DND-41 (cell line): ENCODE measurements at regions not wholly inside any gene's neighbourhood (a gene's known extent, or its start where the extent isn't known, plus 50 kb on each side); places are given as distances from the start of the nearest gene placed in this dataset.

Experiments
- CTCF ChIP-seq: IDR thresholded peaks from 2 replicates; pipeline ENCODE4 v1.5.1; 2012; ENCODE audit warnings: borderline replicate concordance, low read length, moderate library complexity, mild to moderate bottlenecking; ENCODE audit not compliant: poor library complexity, severe bottlenecking; ENCODE audit errors: extremely low read depth
- EZH2 ChIP-seq: IDR thresholded peaks from 3 replicates; pipeline ENCODE4 v1.6.1; 2012; ENCODE audit warnings: borderline replicate concordance, low read depth, mild to moderate bottlenecking, moderate library complexity, low read length, inconsistent platforms; ENCODE audit not compliant: severe bottlenecking

- TF ChIP-seq CTCF (no peak), EZH2 (no peak)
These were observed 211.7 kb upstream of the GLRA1 start for GRCh38 chr5:152136321-152136720.
